IMR-90 (cell line): ENCODE measurements at regions not wholly inside any gene's neighbourhood (a gene's known extent, or its start where the extent isn't known, plus 50 kb on each side); places are given as distances from the start of the nearest gene placed in this dataset.

Source experiments
- ATAC-seq: fragments of 200-7000 bp; cut with Tn5 transposase; 2 replicates; pipeline ENCODE4 v1.9.1; 2020; ENCODE audit warnings: low read depth, mild to moderate bottlenecking, moderate library complexity
- BruUV-seq: library from RNA; stranded (reverse); fragments of 400-500 nt; replicated peaks from 2 replicates; lab custom pipeline; 2021; lab: Mats Ljungman, UMichigan
- CTCF ChIA-PET: fragments of 300-600 bp; formaldehyde crosslinking; extraction: SDS; loops from one replicate; lab custom pipeline; 2021; ENCODE audit warnings: antibody characterized with exemption; lab: Yijun Ruan, JAX
- POLR2A ChIA-PET: fragments of 300-600 bp; sonication (Branson Sonifier 250); formaldehyde crosslinking; loops from one replicate; lab custom pipeline; 2022; ENCODE audit warnings: antibody characterized with exemption; ENCODE audit not compliant: unreplicated experiment; lab: Charles Lee
- DNase-seq: peaks from one replicate; pipeline ENCODE4 v3.0.0; 2013
- H2AFZ ChIP-seq: replicated peaks from 2 replicates; pipeline ENCODE3; 2013; ENCODE audit warnings: low read length, mild to moderate bottlenecking; ENCODE audit not compliant: poor library complexity
- H2AK5ac ChIP-seq: 2 replicates; pipeline ENCODE4 v1.6.1; 2013; ENCODE audit warnings: low read depth, low read length, inconsistent platforms
- H2AK9ac ChIP-seq: replicated peaks from 2 replicates; pipeline ENCODE3; 2013; ENCODE audit warnings: mild to moderate bottlenecking, low read depth, low read length, moderate library complexity; ENCODE audit not compliant: poor library complexity
- H2BK120ac ChIP-seq: 2 replicates; pipeline ENCODE4 v1.6.1; 2013; ENCODE audit warnings: low read depth, low read length, inconsistent platforms
- H2BK15ac ChIP-seq: 3 replicates; pipeline ENCODE4 v1.6.1; 2013; ENCODE audit warnings: low read depth, low read length, inconsistent platforms
- H2BK20ac ChIP-seq: 2 replicates; pipeline ENCODE4 v1.6.1; 2013; ENCODE audit warnings: low read depth, mild to moderate bottlenecking, inconsistent platforms, low read length, moderate library complexity
- H2BK5ac ChIP-seq: 2 replicates; pipeline ENCODE4 v1.6.1; 2013; ENCODE audit warnings: mild to moderate bottlenecking, low read depth, low read length, inconsistent platforms; ENCODE audit not compliant: poor library complexity, severe bottlenecking
- H3K14ac ChIP-seq: replicated peaks from 2 replicates; pipeline ENCODE4 v1.6.1; 2013; ENCODE audit warnings: low read depth, low read length, inconsistent platforms
- H3K18ac ChIP-seq: 2 replicates; pipeline ENCODE4 v1.6.1; 2013; ENCODE audit warnings: low read depth, low read length, control low read depth
- H3K23ac ChIP-seq: 2 replicates; pipeline ENCODE4 v1.6.1; 2013; ENCODE audit warnings: low read depth, low read length, inconsistent platforms
- H3K27ac ChIP-seq: 2 replicates; pipeline ENCODE4 v1.5.1; 2013; ENCODE audit warnings: mild to moderate bottlenecking, control low read depth, low read length; ENCODE audit not compliant: insufficient read depth
- H3K27me3 ChIP-seq: 2 replicates; pipeline ENCODE4 v1.6.1; 2013; ENCODE audit warnings: low read length; ENCODE audit not compliant: control insufficient read depth, insufficient read depth
- H3K36me3 ChIP-seq: 2 replicates; pipeline ENCODE4 v1.6.1; 2013; ENCODE audit warnings: low read length, mixed read lengths; ENCODE audit not compliant: control insufficient read depth, insufficient read depth
- H3K4ac ChIP-seq: 2 replicates; pipeline ENCODE4 v1.6.1; 2013; ENCODE audit warnings: low read depth, low read length, inconsistent platforms
- H3K4me1 ChIP-seq: 2 replicates; pipeline ENCODE4 v1.6.1; 2013; ENCODE audit warnings: low read length, mixed read lengths; ENCODE audit not compliant: control insufficient read depth, insufficient read depth
- H3K4me2 ChIP-seq: 2 replicates; pipeline ENCODE4 v1.6.1; 2013; ENCODE audit warnings: low read depth, mild to moderate bottlenecking, control low read depth, low read length, moderate library complexity
- H3K4me3 ChIP-seq: 2 replicates; pipeline ENCODE4 v1.5.1; 2013; ENCODE audit warnings: low read depth, mild to moderate bottlenecking, control low read depth, low read length, moderate library complexity; ENCODE audit not compliant: insufficient read depth
- H3K56ac ChIP-seq: 2 replicates; pipeline ENCODE4 v1.6.1; 2013; ENCODE audit warnings: low read length, inconsistent platforms; ENCODE audit not compliant: insufficient read depth; ENCODE audit errors: extremely low read depth
- H3K79me1 ChIP-seq, 2 experiments: 2 replicates each; pipeline ENCODE4 v1.6.1; 2013; ENCODE audit warnings: low read length in 2 of 2, inconsistent platforms in 1 of 2, low read depth in 1 of 2
- H3K9ac ChIP-seq: 2 replicates; pipeline ENCODE4 v1.6.1; 2013; ENCODE audit warnings: low read depth, low read length, control low read depth
- H3K9me1 ChIP-seq: 2 replicates; pipeline ENCODE4 v1.6.1; 2013; ENCODE audit warnings: low read length, inconsistent platforms; ENCODE audit not compliant: insufficient read depth
- H3K9me3 ChIP-seq: 2 replicates; pipeline ENCODE4 v1.6.1; 2013; ENCODE audit warnings: low read length; ENCODE audit not compliant: control insufficient read depth, insufficient read depth
- H4K20me1 ChIP-seq: 2 replicates; pipeline ENCODE4 v1.6.1; 2013; ENCODE audit warnings: low read length, inconsistent platforms; ENCODE audit not compliant: insufficient read depth
- H4K5ac ChIP-seq: 2 replicates; pipeline ENCODE4 v1.6.1; 2013; ENCODE audit warnings: mild to moderate bottlenecking, low read depth, low read length, control low read depth
- H4K8ac ChIP-seq, 2 experiments: 2 replicates each; pipeline ENCODE4 v1.6.1; 2013; ENCODE audit warnings: low read depth in 2 of 2, low read length in 2 of 2, control low read depth in 1 of 2, inconsistent platforms in 1 of 2
- H4K91ac ChIP-seq: 2 replicates; pipeline ENCODE4 v1.6.1; 2013; ENCODE audit warnings: low read depth, low read length, inconsistent platforms; ENCODE audit not compliant: insufficient read depth
- CEBPB ChIP-seq: IDR thresholded peaks from 2 replicates; pipeline ENCODE4 v1.6.1; 2012; ENCODE audit warnings: low read depth, low read length, improper control_type of control experiment
- FOS ChIP-seq: fragments of 150-350 bp; IDR thresholded peaks from 2 replicates; pipeline ENCODE4 v1.6.1; 2016; ENCODE audit warnings: low read depth, low read length
- MAFK ChIP-seq: IDR thresholded peaks from 2 replicates; pipeline ENCODE4 v1.6.1; 2012; ENCODE audit warnings: low read depth, low read length, improper control_type of control experiment
- MXI1 ChIP-seq: IDR thresholded peaks from 2 replicates; pipeline ENCODE4 v1.6.1; 2012; ENCODE audit warnings: low read depth, mild to moderate bottlenecking, low read length, moderate library complexity, borderline replicate concordance
- RAD21 ChIP-seq: IDR thresholded peaks from 2 replicates; pipeline ENCODE4 v1.6.1; 2012; ENCODE audit warnings: low read length, improper control_type of control experiment
- RFX5 ChIP-seq: IDR thresholded peaks from 2 replicates; pipeline ENCODE4 v1.8.0; 2012; ENCODE audit warnings: low read depth, mild to moderate bottlenecking, low read length, moderate library complexity
- SMC3 ChIP-seq: fragments of 150-350 bp; IDR thresholded peaks from 2 replicates; pipeline ENCODE4 v1.6.1; 2016; ENCODE audit warnings: low read depth, mild to moderate bottlenecking, antibody characterized with exemption, low read length, moderate library complexity
- WGBS, 2 experiments: methylation state at CpG; one replicate each; pipeline versions ENCODE4 v1.1.5 to v1.1.7; 2013; ENCODE audit warnings: missing lambda C conversion rate in 2 of 2; ENCODE audit not compliant: insufficient read length in 1 of 2; ENCODE audit errors: extremely low coverage in 2 of 2; 5-methylcytosine and 5-hydroxymethylcytosine counted together
- dilution Hi-C: fragments of 300-500 bp; cut with HindIII; formaldehyde crosslinking; loops from one replicate; pipeline ENCODE4 v1.14.3; 2018; ENCODE audit warnings: low sequenced_read_pairs; ENCODE audit not compliant: unreplicated experiment
- in situ Hi-C: fragments of 300-500 bp; cut with MboI; formaldehyde crosslinking; loops from 3 replicates; pipeline ENCODE4 v1.14.3; 2019; ENCODE audit warnings: low sequenced_read_pairs, inconsistent platforms, mixed read lengths
- intact Hi-C: fragments of 100-400 bp; cut with micrococcal nuclease; formaldehyde crosslinking; loops from 2 replicates; pipeline ENCODE4 v1.10.0; 2022
- TF ChIP-seq, protein P1 (sequence below): fragments of 150-350 bp; IDR thresholded peaks from 2 replicates; pipeline ENCODE4 v1.6.1; 2017; ENCODE audit warnings: mild to moderate bottlenecking, antibody characterized with exemption, low read length, low read depth
- TF ChIP-seq, protein P2 (sequence below): conservative IDR thresholded peaks from 2 replicates; pipeline ENCODE4 v1.5.1; 2012; ENCODE audit warnings: mild to moderate bottlenecking, low read depth, low read length, improper control_type of control experiment

DNA sequence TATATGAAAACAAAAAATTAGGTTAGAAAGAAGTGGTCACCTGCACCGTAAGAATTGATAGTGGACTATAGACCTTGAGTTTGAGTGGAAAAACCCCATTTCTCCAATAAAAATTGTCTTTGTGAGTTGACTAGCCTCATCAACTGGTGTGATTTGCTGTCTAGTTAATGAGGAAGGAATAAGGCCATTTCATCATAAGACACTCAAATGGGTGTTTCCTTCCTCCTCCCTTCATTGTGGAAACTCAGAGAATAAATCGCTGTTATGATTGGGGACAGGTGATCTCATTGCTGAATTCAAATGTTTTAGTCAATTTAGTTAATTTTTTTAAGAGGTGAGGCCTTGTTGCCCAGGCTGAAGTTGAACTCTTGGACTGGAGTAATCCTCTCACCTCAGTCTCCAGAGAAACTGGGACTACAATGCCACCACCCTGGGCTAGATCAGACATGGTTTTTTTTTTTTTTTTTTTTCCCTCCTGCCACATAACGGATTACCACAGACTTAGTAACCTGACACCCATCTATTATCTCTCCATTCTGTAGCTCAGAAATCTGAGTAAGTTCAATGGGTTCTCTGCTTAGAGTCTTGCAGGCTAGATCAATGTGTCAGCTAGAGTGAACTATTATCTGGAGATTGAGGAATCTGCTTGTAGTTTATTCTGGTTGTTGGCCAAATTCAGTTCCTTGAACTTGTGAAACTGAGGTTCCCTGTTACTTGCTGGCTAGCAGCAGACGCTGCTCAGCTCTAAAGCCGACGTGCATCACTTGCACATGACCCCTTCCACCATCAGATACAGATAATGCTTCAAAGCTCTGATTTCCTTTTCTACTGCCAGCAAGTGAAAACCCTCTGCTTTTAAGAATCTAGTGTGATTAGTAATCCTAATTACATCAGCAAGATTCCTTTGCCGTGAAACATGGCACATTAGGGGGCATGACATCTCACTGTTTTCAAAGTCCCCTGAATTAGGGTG is 663.8 kb upstream of the CDH9 start:
- no peak overlapping the region for H2AK5ac ChIP-seq
- H3K79me1 ChIP-seq: no peaks in the 10 kb centered on the region
- H2AK9ac ChIP-seq: no peak overlapping the region
- no peaks in the 10 kb centered on the region for H4K20me1 ChIP-seq
- WGBS, 2 experiments: no CpG with 5 or more reads among the region's 7 CpGs
- no peak overlapping the region for H3K27ac ChIP-seq
- H3K9me1 ChIP-seq: no peaks in the 10 kb centered on the region
- H2BK15ac ChIP-seq: no peak overlapping the region
- H2BK120ac ChIP-seq: no peak overlapping the region
- H2AFZ ChIP-seq: no peak overlapping the region
- intact Hi-C loops: no loop called here
- dilution Hi-C loops: no loop called here
- H3K27me3 ChIP-seq: no peaks in the 10 kb centered on the region
- no TSS peak for BruUV-seq
- no peak overlapping the region for H3K4me3 ChIP-seq
- no peaks in the 10 kb centered on the region for H3K36me3 ChIP-seq
- no peak overlapping the region for H3K9ac ChIP-seq
- TF ChIP-seq RFX5 (no peak), MAFK (no peak), MXI1 (no peak), FOS (no peak), CEBPB (no peak), RAD21 (no peak), SMC3 (no peak)
- TF ChIP-seq, protein P1, sequence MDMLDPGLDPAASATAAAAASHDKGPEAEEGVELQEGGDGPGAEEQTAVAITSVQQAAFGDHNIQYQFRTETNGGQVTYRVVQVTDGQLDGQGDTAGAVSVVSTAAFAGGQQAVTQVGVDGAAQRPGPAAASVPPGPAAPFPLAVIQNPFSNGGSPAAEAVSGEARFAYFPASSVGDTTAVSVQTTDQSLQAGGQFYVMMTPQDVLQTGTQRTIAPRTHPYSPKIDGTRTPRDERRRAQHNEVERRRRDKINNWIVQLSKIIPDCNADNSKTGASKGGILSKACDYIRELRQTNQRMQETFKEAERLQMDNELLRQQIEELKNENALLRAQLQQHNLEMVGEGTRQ: no peak
- TF ChIP-seq, protein P2, sequence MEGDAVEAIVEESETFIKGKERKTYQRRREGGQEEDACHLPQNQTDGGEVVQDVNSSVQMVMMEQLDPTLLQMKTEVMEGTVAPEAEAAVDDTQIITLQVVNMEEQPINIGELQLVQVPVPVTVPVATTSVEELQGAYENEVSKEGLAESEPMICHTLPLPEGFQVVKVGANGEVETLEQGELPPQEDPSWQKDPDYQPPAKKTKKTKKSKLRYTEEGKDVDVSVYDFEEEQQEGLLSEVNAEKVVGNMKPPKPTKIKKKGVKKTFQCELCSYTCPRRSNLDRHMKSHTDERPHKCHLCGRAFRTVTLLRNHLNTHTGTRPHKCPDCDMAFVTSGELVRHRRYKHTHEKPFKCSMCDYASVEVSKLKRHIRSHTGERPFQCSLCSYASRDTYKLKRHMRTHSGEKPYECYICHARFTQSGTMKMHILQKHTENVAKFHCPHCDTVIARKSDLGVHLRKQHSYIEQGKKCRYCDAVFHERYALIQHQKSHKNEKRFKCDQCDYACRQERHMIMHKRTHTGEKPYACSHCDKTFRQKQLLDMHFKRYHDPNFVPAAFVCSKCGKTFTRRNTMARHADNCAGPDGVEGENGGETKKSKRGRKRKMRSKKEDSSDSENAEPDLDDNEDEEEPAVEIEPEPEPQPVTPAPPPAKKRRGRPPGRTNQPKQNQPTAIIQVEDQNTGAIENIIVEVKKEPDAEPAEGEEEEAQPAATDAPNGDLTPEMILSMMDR: no peak
- no peak for ATAC-seq
- H4K91ac ChIP-seq: no peak overlapping the region
- no peak overlapping the region for H4K5ac ChIP-seq
- no peak overlapping the region for H4K8ac ChIP-seq
- no peak overlapping the region for H3K4me2 ChIP-seq
- H2BK20ac ChIP-seq: no peak overlapping the region
- no peak for DNase-seq
- H3K9me3 ChIP-seq: peaks cover 2% of the 10 kb centered on the region; the same call in 1 of the 2 replicates
- H2BK5ac ChIP-seq: no peak overlapping the region
- H3K14ac ChIP-seq: no peak overlapping the region
- H3K18ac ChIP-seq: no peak overlapping the region
- CTCF ChIA-PET: no interaction called here
- H3K23ac ChIP-seq: no peak overlapping the region
- in situ Hi-C loops: no loop called here
- H3K4ac ChIP-seq: no peak overlapping the region
- POLR2A ChIA-PET: no interaction called here
- H3K4me1 ChIP-seq: no peaks in the 10 kb centered on the region
- no peak overlapping the region for H3K56ac ChIP-seq
